Neural progenitor cell (in vitro differentiated cells): ENCODE measurements at regions not wholly inside any gene's neighbourhood (a gene's known extent, or its start where the extent isn't known, plus 50 kb on each side); places are given as distances from the start of the nearest gene placed in this dataset.

ENCODE experiments used
- DNase-seq: peaks from one replicate; pipeline ENCODE4 v3.0.0-alpha.2; 2016; ENCODE audit warnings: low spot score
- H2AFZ ChIP-seq: fragments of 200-600 bp; sonication (generic); replicated peaks from 2 replicates; pipeline ENCODE4 v1.6.1; 2016; ENCODE audit warnings: antibody characterized with exemption
- H3F3A ChIP-seq: fragments of 200-600 bp; sonication (generic); 2 replicates; pipeline ENCODE4 v1.6.1; 2016; ENCODE audit warnings: antibody characterized with exemption, low read depth
- H3K27ac ChIP-seq: fragments of 200-600 bp; sonication (generic); 2 replicates; pipeline ENCODE4 v1.5.1; 2016; ENCODE audit warnings: mild to moderate bottlenecking
- H3K27me3 ChIP-seq: fragments of 200-600 bp; sonication (generic); 2 replicates; pipeline ENCODE4 v1.6.1; 2016; ENCODE audit warnings: mild to moderate bottlenecking, moderate library complexity
- H3K36me3 ChIP-seq: fragments of 200-600 bp; sonication (generic); 2 replicates; pipeline ENCODE4 v1.5.1; 2016
- H3K4me1 ChIP-seq: fragments of 200-600 bp; sonication (generic); 2 replicates; pipeline ENCODE4 v1.6.1; 2016; ENCODE audit warnings: mixed run types
- H3K4me2 ChIP-seq: fragments of 200-600 bp; sonication (generic); 2 replicates; pipeline ENCODE4 v1.6.1; 2016
- H3K4me3 ChIP-seq: fragments of 200-600 bp; sonication (generic); 2 replicates; pipeline ENCODE4 v1.5.1; 2016
- H3K79me2 ChIP-seq: fragments of 200-600 bp; sonication (generic); 2 replicates; pipeline ENCODE4 v1.6.1; 2016; ENCODE audit warnings: low read depth
- H3K9ac ChIP-seq: fragments of 200-600 bp; sonication (generic); 2 replicates; pipeline ENCODE4 v1.6.1; 2016
- H3K9me3 ChIP-seq: fragments of 200-600 bp; sonication (generic); 2 replicates; pipeline ENCODE4 v1.5.1; 2016; ENCODE audit warnings: low read depth
- H4K20me1 ChIP-seq: fragments of 200-600 bp; sonication (generic); 2 replicates; pipeline ENCODE4 v1.6.1; 2016; ENCODE audit warnings: low read depth
- H3K27ac Mint-ChIP-seq: 3 replicates; pipeline ENCODE4 v1.8.0; 2021; ENCODE audit warnings: mixed read lengths
- H3K27me3 Mint-ChIP-seq: 2 replicates; pipeline ENCODE4 v1.8.0; 2022; ENCODE audit warnings: low read depth, mild to moderate bottlenecking, inconsistent platforms, moderate library complexity, mixed read lengths; ENCODE audit not compliant: insufficient read depth
- H3K36me3 Mint-ChIP-seq: 3 replicates; pipeline ENCODE4 v1.8.0; 2021; ENCODE audit warnings: mixed read lengths
- H3K4me1 Mint-ChIP-seq: 3 replicates; pipeline ENCODE4 v1.8.0; 2021; ENCODE audit warnings: mixed read lengths
- H3K4me3 Mint-ChIP-seq: 3 replicates; pipeline ENCODE4 v1.8.0; 2021; ENCODE audit warnings: mild to moderate bottlenecking, moderate library complexity, mixed read lengths
- H3K9me3 Mint-ChIP-seq: 3 replicates; pipeline ENCODE4 v1.8.0; 2020; ENCODE audit warnings: mixed read lengths
- CTCF ChIP-seq: fragments of 200-600 bp; sonication (generic); IDR thresholded peaks from 2 replicates; pipeline ENCODE4 v1.5.1; 2017; ENCODE audit warnings: antibody characterized with exemption, mild to moderate bottlenecking
- EZH2 ChIP-seq: fragments of 200-600 bp; sonication (generic); IDR thresholded peaks from 2 replicates; pipeline ENCODE4 v1.6.1; 2017; ENCODE audit warnings: antibody characterized with exemption, mild to moderate bottlenecking, moderate library complexity
- EZH2phosphoT487 ChIP-seq: fragments of 200-600 bp; sonication (generic); IDR thresholded peaks from 2 replicates; pipeline ENCODE4 v1.6.1; 2017; ENCODE audit warnings: antibody characterized with exemption

GRCh38 chr7:85634951-85635350, 448.1 kb upstream of the SEMA3D start:
- Histone ChIP-seq H4K20me1 (no peaks in the 10 kb centered on the region), H2AFZ (no peak overlapping the region), H3K4me3 (no peak overlapping the region), H3K79me2 (no peaks in the 10 kb centered on the region), H3K4me1 (peaks cover 17% of the 10 kb centered on the region), H3K27me3 (no peaks in the 10 kb centered on the region), H3K27ac (no peak overlapping the region), H3K4me2 (no peak overlapping the region), H3K36me3 (no peaks in the 10 kb centered on the region), H3K9ac (no peak overlapping the region), H3K9me3 (no peaks in the 10 kb centered on the region), H3F3A (no peaks in the 10 kb centered on the region)
- H3K9me3 Mint-ChIP-seq = no peaks in the 10 kb centered on the region
- no peak overlapping the region for H3K27ac Mint-ChIP-seq
- H3K4me3 Mint-ChIP-seq = no peak overlapping the region
- no peaks in the 10 kb centered on the region for H3K27me3 Mint-ChIP-seq
- no peaks in the 10 kb centered on the region for H3K4me1 Mint-ChIP-seq
- no peaks in the 10 kb centered on the region for H3K36me3 Mint-ChIP-seq
- DNase-seq = no peak
- TF ChIP-seq EZH2phosphoT487 (no peak), CTCF (no peak)

- no peak overlapping the region for H3K27ac ChIP-seq
- Mint-ChIP-seq H3K27me3 (no peaks in the 10 kb centered on the region), H3K36me3 (no peaks in the 10 kb centered on the region), H3K27ac (no peak overlapping the region), H3K9me3 (no peaks in the 10 kb centered on the region), H3K4me1 (no peaks in the 10 kb centered on the region), H3K4me3 (no peak overlapping the region)
- no peaks in the 10 kb centered on the region for H3K79me2 ChIP-seq
- H3K9me3 ChIP-seq = no peaks in the 10 kb centered on the region
- no peak overlapping the region for H3K9ac ChIP-seq
- no peak overlapping the region for H3K4me3 ChIP-seq
- H3K27me3 ChIP-seq = no peaks in the 10 kb centered on the region
- DNase-seq = peak; percentile 51
- H3K36me3 ChIP-seq = no peaks in the 10 kb centered on the region
- H2AFZ ChIP-seq = peak overlapping the region; percentile 45
- no peaks in the 10 kb centered on the region for H4K20me1 ChIP-seq
- H3F3A ChIP-seq = no peaks in the 10 kb centered on the region
- peaks cover 17% of the 10 kb centered on the region for H3K4me1 ChIP-seq
- H3K4me2 ChIP-seq = peak overlapping the region; percentile 52
- TF ChIP-seq CTCF = no peak
- peak; percentile 55 for TF ChIP-seq EZH2phosphoT487
- no peak for TF ChIP-seq EZH2
These were observed 444.2 kb upstream of the SEMA3D start for GRCh38 chr7:85630904-85631600.

- H3F3A ChIP-seq = no peaks in the 10 kb centered on the region
- peak overlapping the region; percentile 45 for H2AFZ ChIP-seq
- H3K27ac Mint-ChIP-seq = no peak overlapping the region
- no peak overlapping the region for H3K4me3 Mint-ChIP-seq
- no peaks in the 10 kb centered on the region for H3K9me3 Mint-ChIP-seq
- no peaks in the 10 kb centered on the region for H3K4me1 Mint-ChIP-seq
- H3K27me3 ChIP-seq = no peaks in the 10 kb centered on the region
- no peak overlapping the region for H3K9ac ChIP-seq
- no peaks in the 10 kb centered on the region for H4K20me1 ChIP-seq
- no peak overlapping the region for H3K4me2 ChIP-seq
- DNase-seq = no peak
- H3K27me3 Mint-ChIP-seq = no peaks in the 10 kb centered on the region
- no peak overlapping the region for H3K4me3 ChIP-seq
- H3K79me2 ChIP-seq = no peaks in the 10 kb centered on the region
- H3K9me3 ChIP-seq = peaks cover 4% of the 10 kb centered on the region
- no peaks in the 10 kb centered on the region for H3K36me3 ChIP-seq
- no peak for TF ChIP-seq EZH2phosphoT487
- TF ChIP-seq EZH2 = no peak
- no peak for TF ChIP-seq CTCF
- H3K27ac ChIP-seq = no peak overlapping the region
- H3K4me1 ChIP-seq = peaks cover 17% of the 10 kb centered on the region
- H3K36me3 Mint-ChIP-seq = no peaks in the 10 kb centered on the region
These were observed 441.1 kb upstream of the SEMA3D start for GRCh38 chr7:85627791-85628586.
